Thyroid gland (tissue), 4 donors: ENCODE measurements at regions not wholly inside any gene's neighbourhood (a gene's known extent, or its start where the extent isn't known, plus 50 kb on each side); places are given as distances from the start of the nearest gene placed in this dataset.

Experiments
- CTCF ChIP-seq, 6 experiments: fragments of 200-600 bp in 3 of 6; fragments of 450-650 bp in 3 of 6; sonication (generic) in 3 of 6; IDR thresholded peaks; one replicate each; pipeline ENCODE4 v1.5.1; 2016 to 2019; ENCODE audit warnings: antibody characterized with exemption in 6 of 6, mild to moderate bottlenecking in 2 of 6, inconsistent platforms in 1 of 6, moderate library complexity in 1 of 6
- POLR2A ChIP-seq, 2 donors: fragments of 450-650 bp; IDR thresholded peaks; one replicate each; pipeline ENCODE4 v1.6.1; 2017; ENCODE audit warnings: antibody characterized with exemption in 2 of 2, mild to moderate bottlenecking in 2 of 2, moderate library complexity in 1 of 2

DNA sequence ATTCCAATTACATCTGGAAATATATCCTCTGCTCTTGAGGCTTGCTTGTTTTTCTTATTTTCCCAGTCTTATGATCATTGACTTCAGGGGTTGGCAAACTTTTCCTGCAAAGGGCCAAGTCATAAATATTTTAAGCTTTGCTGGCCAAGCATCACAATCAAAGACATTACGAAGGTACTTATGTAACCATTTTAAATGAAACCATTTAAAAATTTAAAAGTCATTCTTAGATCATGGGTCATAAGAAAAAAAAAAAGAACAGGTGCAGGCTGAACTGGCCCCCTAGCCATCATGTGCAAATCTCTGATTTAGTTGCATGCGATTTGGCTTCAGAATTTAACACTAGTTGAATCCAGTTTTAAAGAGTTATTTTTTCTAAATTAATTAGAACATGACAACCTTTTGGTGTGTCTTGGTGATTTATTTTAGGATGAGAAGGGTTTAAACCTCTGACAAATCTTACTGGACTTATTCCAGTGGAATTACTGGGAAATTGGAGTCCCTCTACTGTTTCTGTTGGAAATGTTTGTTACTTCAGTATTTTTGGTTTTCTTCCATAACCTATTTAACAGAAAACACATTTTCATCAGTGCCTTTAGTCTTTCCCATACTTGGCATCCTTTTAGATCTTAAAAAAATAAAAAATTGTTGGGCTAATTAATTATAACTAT is 148.1 kb downstream of the NHLRC3 start:
- no peak for TF ChIP-seq CTCF (IDR thresholded peaks at IDR 0.05)
- TF ChIP-seq POLR2A (IDR thresholded peaks at IDR 0.05): no peak
